ENCODE measurements at regions not wholly inside any gene's neighbourhood (a gene's known extent, or its start where the extent isn't known, plus 50 kb on each side); places are given as distances from the start of the nearest gene placed in this dataset.

- TF ChIP-seq EZH2 (IDR thresholded peaks at IDR 0.05; ENCODE audit: borderline replicate concordance, low read length) (no peak), CTCF (conservative IDR thresholded peaks at IDR 0.05 in 1 of 2, IDR thresholded peaks at IDR 0.05 in 1 of 2; ENCODE audit: extremely low read depth in 1 of 2, insufficient read depth in 1 of 2, low read depth in 1 of 2, low read length in 2 of 2) (no peak)
These were observed 351.6 kb downstream of the THBS2 start for GRCh38 chr6:168902075-168902474.

Measured in mammary epithelial cell (primary cell).